SK-N-SH treated with all-trans-retinoic acid at 6 μM for 48 hours (cell line): ENCODE measurements at regions not wholly inside any gene's neighbourhood (a gene's known extent, or its start where the extent isn't known, plus 50 kb on each side); places are given as distances from the start of the nearest gene placed in this dataset.

Source experiments
- ATAC-seq: fragments of 200-7000 bp; cut with Tn5 transposase; 3 replicates; pipeline ENCODE4 v1.9.1; 2020; ENCODE audit warnings: mild to moderate bottlenecking, moderate library complexity
- ARNTL ChIP-seq: fragments of 450-650 bp; formaldehyde crosslinking; IDR thresholded peaks from 2 replicates; pipeline ENCODE4 v1.5.0; 2020; ENCODE audit warnings: low read depth, mild to moderate bottlenecking, moderate library complexity, borderline replicate concordance
- BACH2 ChIP-seq: fragments of 250-450 bp; sonication (Bioruptor Pico); IDR thresholded peaks from 2 replicates; pipeline ENCODE4 v1.9.0; 2021; ENCODE audit warnings: mild to moderate bottlenecking, borderline replicate concordance
- CSDC2 ChIP-seq: fragments of 250-450 bp; sonication (Bioruptor Pico); IDR thresholded peaks from 2 replicates; pipeline ENCODE4 v1.5.0; 2020; ENCODE audit warnings: mild to moderate bottlenecking, moderate library complexity
- CSRNP3 ChIP-seq: fragments of 250-450 bp; sonication (Bioruptor Pico); IDR thresholded peaks from 2 replicates; pipeline ENCODE4 v1.5.1; 2021; ENCODE audit warnings: mild to moderate bottlenecking, moderate library complexity
- ESRRG ChIP-seq: fragments of 250-450 bp; sonication (Bioruptor Pico); IDR thresholded peaks from 2 replicates; pipeline ENCODE4 v1.6.1; 2021; ENCODE audit warnings: mild to moderate bottlenecking
- ISL1 ChIP-seq: fragments of 250-450 bp; sonication (Bioruptor Pico); IDR thresholded peaks from 2 replicates; pipeline ENCODE4 v2.1.2; 2022; ENCODE audit warnings: mild to moderate bottlenecking, moderate library complexity
- OSR1 ChIP-seq: fragments of 250-450 bp; sonication (Bioruptor Pico); IDR thresholded peaks from 2 replicates; pipeline ENCODE4 v1.8.0; 2022; ENCODE audit warnings: moderate library complexity, mild to moderate bottlenecking, inconsistent platforms
- PPARA ChIP-seq: fragments of 250-450 bp; sonication (Bioruptor Pico); IDR thresholded peaks from 2 replicates; pipeline ENCODE4 v1.5.0; 2020; ENCODE audit warnings: mild to moderate bottlenecking, borderline replicate concordance
- RARB ChIP-seq: fragments of 250-450 bp; sonication (Bioruptor Pico); IDR thresholded peaks from 2 replicates; pipeline ENCODE4 v1.8.0; 2021; ENCODE audit warnings: mild to moderate bottlenecking, moderate library complexity
- SNAI2 ChIP-seq: fragments of 250-450 bp; sonication (Bioruptor Pico); IDR thresholded peaks from 2 replicates; pipeline ENCODE4 v1.5.0; 2020; ENCODE audit warnings: mild to moderate bottlenecking, moderate library complexity
- TCF4 ChIP-seq: fragments of 250-450 bp; sonication (Bioruptor Pico); IDR thresholded peaks from 2 replicates; pipeline ENCODE4 v1.8.0; 2021; ENCODE audit warnings: mild to moderate bottlenecking, moderate library complexity, borderline replicate concordance
- TOX ChIP-seq: fragments of 250-450 bp; sonication (Bioruptor Pico); IDR thresholded peaks from 2 replicates; pipeline ENCODE4 v1.8.0; 2021; ENCODE audit warnings: mild to moderate bottlenecking, moderate library complexity, borderline replicate concordance
- ZC3H10 ChIP-seq: fragments of 250-450 bp; sonication (Bioruptor Pico); IDR thresholded peaks from 2 replicates; pipeline ENCODE4 v1.5.1; 2021; ENCODE audit warnings: mild to moderate bottlenecking, moderate library complexity
- ZFP3 ChIP-seq: fragments of 250-450 bp; sonication (Bioruptor Pico); IDR thresholded peaks from 2 replicates; pipeline ENCODE4 v1.5.0; 2020; ENCODE audit warnings: mild to moderate bottlenecking, moderate library complexity
- ZFP30 ChIP-seq: fragments of 450-650 bp; formaldehyde crosslinking; IDR thresholded peaks from 2 replicates; pipeline ENCODE4 v1.5.0; 2022; ENCODE audit warnings: mild to moderate bottlenecking, moderate library complexity
- ZNF565 ChIP-seq: fragments of 450-650 bp; formaldehyde crosslinking; conservative IDR thresholded peaks from 2 replicates; pipeline ENCODE4 v1.5.0; 2020; ENCODE audit warnings: low read depth, mild to moderate bottlenecking, moderate library complexity
- ZNF70 ChIP-seq: fragments of 450-650 bp; formaldehyde crosslinking; IDR thresholded peaks from 2 replicates; pipeline ENCODE4 v1.5.0; 2020; ENCODE audit warnings: mild to moderate bottlenecking, moderate library complexity
- ZNF8 ChIP-seq: fragments of 450-650 bp; formaldehyde crosslinking; IDR thresholded peaks from 2 replicates; pipeline ENCODE4 v1.5.0; 2020; ENCODE audit warnings: mild to moderate bottlenecking, moderate library complexity
- TF ChIP-seq, protein P1 (sequence below): fragments of 250-450 bp; sonication (Bioruptor Pico); IDR thresholded peaks from 2 replicates; pipeline ENCODE4 v1.5.1; 2020; ENCODE audit warnings: low read depth, mild to moderate bottlenecking, moderate library complexity
- TF ChIP-seq, protein P2 (sequence below): fragments of 250-450 bp; sonication (Bioruptor Pico); IDR thresholded peaks from 2 replicates; pipeline ENCODE4 v1.8.0; 2020; ENCODE audit warnings: mild to moderate bottlenecking, moderate library complexity, borderline replicate concordance

DNA sequence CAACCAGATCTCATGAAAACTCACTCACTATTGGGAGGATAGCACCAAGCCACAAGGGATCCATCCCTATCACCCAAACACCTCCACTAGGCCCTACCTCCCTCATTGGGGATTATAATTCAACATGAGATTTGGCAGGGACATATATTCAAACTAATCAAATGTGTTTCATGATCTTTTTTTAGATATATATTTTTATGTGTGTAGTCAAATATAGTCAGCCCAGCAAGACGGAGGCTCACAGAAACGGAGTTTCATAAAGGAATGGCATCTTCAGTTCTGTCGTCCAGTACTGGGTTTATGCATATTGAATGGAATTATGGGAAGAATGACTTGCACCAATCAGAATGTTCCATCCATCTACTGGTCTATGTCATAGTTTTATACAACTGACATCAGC lies 343.3 kb upstream of the KAZN start:
- TF ChIP-seq, protein P1, sequence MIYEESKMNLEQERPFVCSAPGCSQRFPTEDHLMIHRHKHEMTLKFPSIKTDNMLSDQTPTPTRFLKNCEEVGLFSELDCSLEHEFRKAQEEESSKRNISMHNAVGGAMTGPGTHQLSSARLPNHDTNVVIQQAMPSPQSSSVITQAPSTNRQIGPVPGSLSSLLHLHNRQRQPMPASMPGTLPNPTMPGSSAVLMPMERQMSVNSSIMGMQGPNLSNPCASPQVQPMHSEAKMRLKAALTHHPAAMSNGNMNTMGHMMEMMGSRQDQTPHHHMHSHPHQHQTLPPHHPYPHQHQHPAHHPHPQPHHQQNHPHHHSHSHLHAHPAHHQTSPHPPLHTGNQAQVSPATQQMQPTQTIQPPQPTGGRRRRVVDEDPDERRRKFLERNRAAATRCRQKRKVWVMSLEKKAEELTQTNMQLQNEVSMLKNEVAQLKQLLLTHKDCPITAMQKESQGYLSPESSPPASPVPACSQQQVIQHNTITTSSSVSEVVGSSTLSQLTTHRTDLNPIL (CRISPR knock-in tag): no peak
- TF ChIP-seq, all 23 proteins: peak for 0
- no peak for ATAC-seq

DNA sequence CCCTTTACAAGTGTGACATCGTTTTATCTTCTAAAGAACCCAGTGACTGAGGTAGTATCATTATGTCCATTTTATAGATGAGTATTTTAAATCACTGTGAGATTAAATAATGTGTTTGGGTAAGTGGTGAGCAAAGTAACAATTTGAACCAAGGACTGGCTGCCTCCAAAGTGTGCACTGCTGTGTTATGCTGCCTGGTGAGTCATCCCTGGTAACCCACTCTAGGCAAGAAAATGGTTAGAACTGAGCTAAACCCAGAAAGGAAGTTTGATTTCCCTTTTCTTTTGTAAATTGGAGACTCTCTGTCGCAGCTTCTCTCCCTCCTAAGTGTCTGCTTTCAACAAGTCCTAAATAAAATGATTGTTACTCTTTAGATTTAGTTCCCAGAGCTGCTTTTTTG lies 342.8 kb upstream of the KAZN start:
- no peak for ATAC-seq
- TF ChIP-seq ZNF70 (CRISPR knock-in tag): no peak
- no peak for TF ChIP-seq ZC3H10 (CRISPR knock-in tag)
- TF ChIP-seq TOX (CRISPR knock-in tag): no peak
- no peak for TF ChIP-seq ARNTL

DNA sequence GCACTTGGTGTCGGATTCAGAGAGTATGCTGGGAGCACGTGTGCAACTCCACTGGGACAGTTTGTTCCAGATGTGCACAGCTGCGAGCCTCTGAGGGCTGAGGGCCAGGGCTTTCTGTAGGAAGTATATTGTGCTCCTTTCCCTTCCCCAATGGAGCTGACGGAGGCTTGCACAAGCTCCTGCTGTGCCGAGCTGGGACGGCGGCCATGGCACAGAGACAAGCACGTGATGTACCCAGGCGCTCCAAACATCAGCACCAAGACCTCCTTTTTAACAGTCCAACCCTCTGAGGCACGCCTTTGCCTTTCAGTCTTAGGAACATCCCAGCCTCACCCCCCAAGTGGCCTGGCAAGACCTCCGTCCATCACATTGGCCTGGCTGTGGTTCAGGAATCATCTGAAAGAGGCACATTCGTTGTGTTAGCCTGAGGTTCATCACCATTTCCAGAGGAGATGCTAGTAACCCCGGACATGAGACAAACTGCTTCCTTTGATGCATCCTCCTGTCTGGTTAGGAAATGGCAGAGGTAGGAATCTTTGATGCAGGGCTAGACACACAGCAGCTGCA lies 339.2 kb upstream of the KAZN start:
- ATAC-seq: no peak
- TF ChIP-seq PPARA (no peak), RARB (no peak), ZNF70 (CRISPR knock-in tag) (no peak), ARNTL (no peak), ZNF8 (CRISPR knock-in tag) (no peak), TOX (CRISPR knock-in tag) (no peak), BACH2 (CRISPR knock-in tag) (no peak), ISL1 (CRISPR knock-in tag) (no peak), ZFP30 (CRISPR knock-in tag) (no peak), OSR1 (CRISPR knock-in tag) (no peak), SNAI2 (CRISPR knock-in tag) (no peak), ZFP3 (CRISPR knock-in tag) (no peak), ESRRG (CRISPR knock-in tag) (no peak), ZC3H10 (CRISPR knock-in tag) (no peak)

GRCh38 chr1:14260480-14260879 lies 338.0 kb upstream of the KAZN start:
- TF ChIP-seq TCF4 (CRISPR knock-in tag) (no peak), ZNF8 (CRISPR knock-in tag) (no peak), ESRRG (CRISPR knock-in tag) (no peak), RARB (no peak)
- ATAC-seq: no peak

- no peak for ATAC-seq
- TF ChIP-seq ZNF565 (CRISPR knock-in tag) (no peak), ZFP30 (CRISPR knock-in tag) (no peak), ZFP3 (CRISPR knock-in tag) (no peak), ARNTL (no peak), TCF4 (CRISPR knock-in tag) (no peak), ZNF70 (CRISPR knock-in tag) (no peak), SNAI2 (CRISPR knock-in tag) (no peak)
- TF ChIP-seq, protein P1 (CRISPR knock-in tag): no peak
These were observed 337.1 kb upstream of the KAZN start for GRCh38 chr1:14261395-14261794.

GRCh38 chr1:14262637-14263036 lies 335.8 kb upstream of the KAZN start:
- TF ChIP-seq ESRRG (CRISPR knock-in tag) (no peak), TCF4 (CRISPR knock-in tag) (no peak), PPARA (no peak), BACH2 (CRISPR knock-in tag) (no peak), RARB (no peak), CSRNP3 (CRISPR knock-in tag) (no peak), ZC3H10 (CRISPR knock-in tag) (no peak), ZFP3 (CRISPR knock-in tag) (no peak), ZNF70 (CRISPR knock-in tag) (no peak), CSDC2 (no peak)
- TF ChIP-seq, protein P1 (CRISPR knock-in tag): no peak
- TF ChIP-seq, protein P2, sequence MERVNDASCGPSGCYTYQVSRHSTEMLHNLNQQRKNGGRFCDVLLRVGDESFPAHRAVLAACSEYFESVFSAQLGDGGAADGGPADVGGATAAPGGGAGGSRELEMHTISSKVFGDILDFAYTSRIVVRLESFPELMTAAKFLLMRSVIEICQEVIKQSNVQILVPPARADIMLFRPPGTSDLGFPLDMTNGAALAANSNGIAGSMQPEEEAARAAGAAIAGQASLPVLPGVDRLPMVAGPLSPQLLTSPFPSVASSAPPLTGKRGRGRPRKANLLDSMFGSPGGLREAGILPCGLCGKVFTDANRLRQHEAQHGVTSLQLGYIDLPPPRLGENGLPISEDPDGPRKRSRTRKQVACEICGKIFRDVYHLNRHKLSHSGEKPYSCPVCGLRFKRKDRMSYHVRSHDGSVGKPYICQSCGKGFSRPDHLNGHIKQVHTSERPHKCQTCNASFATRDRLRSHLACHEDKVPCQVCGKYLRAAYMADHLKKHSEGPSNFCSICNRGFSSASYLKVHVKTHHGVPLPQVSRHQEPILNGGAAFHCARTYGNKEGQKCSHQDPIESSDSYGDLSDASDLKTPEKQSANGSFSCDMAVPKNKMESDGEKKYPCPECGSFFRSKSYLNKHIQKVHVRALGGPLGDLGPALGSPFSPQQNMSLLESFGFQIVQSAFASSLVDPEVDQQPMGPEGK (CRISPR knock-in tag): no peak
- ATAC-seq: no peak
